ENCODE measurements at regions not wholly inside any gene's neighbourhood (a gene's known extent, or its start where the extent isn't known, plus 50 kb on each side); places are given as distances from the start of the nearest gene placed in this dataset.

DNA sequence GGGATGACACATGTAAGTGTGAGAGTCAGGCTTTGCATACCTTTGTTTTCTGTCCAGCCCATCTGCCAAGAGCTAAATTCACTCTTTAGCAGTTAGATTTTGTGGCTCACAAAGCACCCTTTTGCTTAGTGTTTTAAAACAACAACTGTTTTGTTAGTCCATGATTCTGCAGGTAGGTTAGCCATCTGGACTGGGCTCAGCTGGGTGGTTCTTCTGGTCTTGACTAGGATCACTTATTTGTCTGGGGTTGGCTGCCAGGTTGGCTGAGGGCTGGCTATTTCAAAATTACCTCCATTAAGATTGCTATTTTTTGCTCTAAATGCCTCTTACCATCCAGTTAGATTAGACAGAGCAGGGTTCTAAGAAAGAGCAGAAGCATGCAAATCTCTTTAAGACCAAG lies 489.3 kb downstream of the BTBD3 start:
- H3K27me3 ChIP-seq (ENCODE audit: control insufficient read depth in 4 of 4, insufficient read depth in 4 of 4, low read length in 3 of 4): no peaks in the 10 kb centered on the region
- no peaks in the 10 kb centered on the region for H3K4me1 ChIP-seq (ENCODE audit: control insufficient read depth in 4 of 4, insufficient read depth in 4 of 4, low read length in 3 of 4)
- no peak for DNase-seq (ENCODE audit: low spot score)
- H3K9me3 ChIP-seq (ENCODE audit: control insufficient read depth in 4 of 4, low read length in 3 of 4): peaks cover 3 to 11% (median 7%) of the 10 kb centered on the region in 4 donors
- no peaks in the 10 kb centered on the region for H3K36me3 ChIP-seq (ENCODE audit: control insufficient read depth in 4 of 4, insufficient read depth in 3 of 4, low read depth in 1 of 4, low read length in 3 of 4)
- no peak overlapping the region for H3K9ac ChIP-seq (ENCODE audit: low read depth in 1 of 2, low read length in 2 of 2)
- TF ChIP-seq HNF4A (conservative IDR thresholded peaks at IDR 0.05) (no peak), RAD21 (IDR thresholded peaks at IDR 0.05) (no peak), NR2F2 (IDR thresholded peaks at IDR 0.05) (no peak), GABPA (IDR thresholded peaks at IDR 0.05 in 1 of 2, conservative IDR thresholded peaks at IDR 0.05 in 1 of 2) (no peak), TAF1 (conservative IDR thresholded peaks at IDR 0.05) (no peak), FOXA1 (IDR thresholded peaks at IDR 0.05) (no peak), HNF4G (IDR thresholded peaks at IDR 0.05) (no peak), SP1 (IDR thresholded peaks at IDR 0.05) (no peak), JUND (IDR thresholded peaks at IDR 0.05) (no peak), FOXA2 (IDR thresholded peaks at IDR 0.05) (no peak), YY1 (IDR thresholded peaks at IDR 0.05) (no peak), EGR1 (IDR thresholded peaks at IDR 0.05; ENCODE audit: low read depth in 2 of 2) (no peak)
- TF ChIP-seq, protein P1, sequence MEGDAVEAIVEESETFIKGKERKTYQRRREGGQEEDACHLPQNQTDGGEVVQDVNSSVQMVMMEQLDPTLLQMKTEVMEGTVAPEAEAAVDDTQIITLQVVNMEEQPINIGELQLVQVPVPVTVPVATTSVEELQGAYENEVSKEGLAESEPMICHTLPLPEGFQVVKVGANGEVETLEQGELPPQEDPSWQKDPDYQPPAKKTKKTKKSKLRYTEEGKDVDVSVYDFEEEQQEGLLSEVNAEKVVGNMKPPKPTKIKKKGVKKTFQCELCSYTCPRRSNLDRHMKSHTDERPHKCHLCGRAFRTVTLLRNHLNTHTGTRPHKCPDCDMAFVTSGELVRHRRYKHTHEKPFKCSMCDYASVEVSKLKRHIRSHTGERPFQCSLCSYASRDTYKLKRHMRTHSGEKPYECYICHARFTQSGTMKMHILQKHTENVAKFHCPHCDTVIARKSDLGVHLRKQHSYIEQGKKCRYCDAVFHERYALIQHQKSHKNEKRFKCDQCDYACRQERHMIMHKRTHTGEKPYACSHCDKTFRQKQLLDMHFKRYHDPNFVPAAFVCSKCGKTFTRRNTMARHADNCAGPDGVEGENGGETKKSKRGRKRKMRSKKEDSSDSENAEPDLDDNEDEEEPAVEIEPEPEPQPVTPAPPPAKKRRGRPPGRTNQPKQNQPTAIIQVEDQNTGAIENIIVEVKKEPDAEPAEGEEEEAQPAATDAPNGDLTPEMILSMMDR (IDR thresholded peaks at IDR 0.05; ENCODE audit: low read depth, low read length, missing input control): no peak
- TF ChIP-seq, protein P2, sequence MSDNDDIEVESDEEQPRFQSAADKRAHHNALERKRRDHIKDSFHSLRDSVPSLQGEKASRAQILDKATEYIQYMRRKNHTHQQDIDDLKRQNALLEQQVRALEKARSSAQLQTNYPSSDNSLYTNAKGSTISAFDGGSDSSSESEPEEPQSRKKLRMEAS (IDR thresholded peaks at IDR 0.05): no peak
- TF ChIP-seq, protein P3, sequence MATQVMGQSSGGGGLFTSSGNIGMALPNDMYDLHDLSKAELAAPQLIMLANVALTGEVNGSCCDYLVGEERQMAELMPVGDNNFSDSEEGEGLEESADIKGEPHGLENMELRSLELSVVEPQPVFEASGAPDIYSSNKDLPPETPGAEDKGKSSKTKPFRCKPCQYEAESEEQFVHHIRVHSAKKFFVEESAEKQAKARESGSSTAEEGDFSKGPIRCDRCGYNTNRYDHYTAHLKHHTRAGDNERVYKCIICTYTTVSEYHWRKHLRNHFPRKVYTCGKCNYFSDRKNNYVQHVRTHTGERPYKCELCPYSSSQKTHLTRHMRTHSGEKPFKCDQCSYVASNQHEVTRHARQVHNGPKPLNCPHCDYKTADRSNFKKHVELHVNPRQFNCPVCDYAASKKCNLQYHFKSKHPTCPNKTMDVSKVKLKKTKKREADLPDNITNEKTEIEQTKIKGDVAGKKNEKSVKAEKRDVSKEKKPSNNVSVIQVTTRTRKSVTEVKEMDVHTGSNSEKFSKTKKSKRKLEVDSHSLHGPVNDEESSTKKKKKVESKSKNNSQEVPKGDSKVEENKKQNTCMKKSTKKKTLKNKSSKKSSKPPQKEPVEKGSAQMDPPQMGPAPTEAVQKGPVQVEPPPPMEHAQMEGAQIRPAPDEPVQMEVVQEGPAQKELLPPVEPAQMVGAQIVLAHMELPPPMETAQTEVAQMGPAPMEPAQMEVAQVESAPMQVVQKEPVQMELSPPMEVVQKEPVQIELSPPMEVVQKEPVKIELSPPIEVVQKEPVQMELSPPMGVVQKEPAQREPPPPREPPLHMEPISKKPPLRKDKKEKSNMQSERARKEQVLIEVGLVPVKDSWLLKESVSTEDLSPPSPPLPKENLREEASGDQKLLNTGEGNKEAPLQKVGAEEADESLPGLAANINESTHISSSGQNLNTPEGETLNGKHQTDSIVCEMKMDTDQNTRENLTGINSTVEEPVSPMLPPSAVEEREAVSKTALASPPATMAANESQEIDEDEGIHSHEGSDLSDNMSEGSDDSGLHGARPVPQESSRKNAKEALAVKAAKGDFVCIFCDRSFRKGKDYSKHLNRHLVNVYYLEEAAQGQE (IDR thresholded peaks at IDR 0.05): no peak
- TF ChIP-seq, protein P4, sequence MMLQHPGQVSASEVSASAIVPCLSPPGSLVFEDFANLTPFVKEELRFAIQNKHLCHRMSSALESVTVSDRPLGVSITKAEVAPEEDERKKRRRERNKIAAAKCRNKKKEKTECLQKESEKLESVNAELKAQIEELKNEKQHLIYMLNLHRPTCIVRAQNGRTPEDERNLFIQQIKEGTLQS (IDR thresholded peaks at IDR 0.05): no peak
- TF ChIP-seq, protein P5, sequence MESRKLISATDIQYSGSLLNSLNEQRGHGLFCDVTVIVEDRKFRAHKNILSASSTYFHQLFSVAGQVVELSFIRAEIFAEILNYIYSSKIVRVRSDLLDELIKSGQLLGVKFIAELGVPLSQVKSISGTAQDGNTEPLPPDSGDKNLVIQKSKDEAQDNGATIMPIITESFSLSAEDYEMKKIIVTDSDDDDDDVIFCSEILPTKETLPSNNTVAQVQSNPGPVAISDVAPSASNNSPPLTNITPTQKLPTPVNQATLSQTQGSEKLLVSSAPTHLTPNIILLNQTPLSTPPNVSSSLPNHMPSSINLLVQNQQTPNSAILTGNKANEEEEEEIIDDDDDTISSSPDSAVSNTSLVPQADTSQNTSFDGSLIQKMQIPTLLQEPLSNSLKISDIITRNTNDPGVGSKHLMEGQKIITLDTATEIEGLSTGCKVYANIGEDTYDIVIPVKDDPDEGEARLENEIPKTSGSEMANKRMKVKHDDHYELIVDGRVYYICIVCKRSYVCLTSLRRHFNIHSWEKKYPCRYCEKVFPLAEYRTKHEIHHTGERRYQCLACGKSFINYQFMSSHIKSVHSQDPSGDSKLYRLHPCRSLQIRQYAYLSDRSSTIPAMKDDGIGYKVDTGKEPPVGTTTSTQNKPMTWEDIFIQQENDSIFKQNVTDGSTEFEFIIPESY (IDR thresholded peaks at IDR 0.05): no peak
- no peak overlapping the region for H3K4me3 ChIP-seq (ENCODE audit: low read depth in 1 of 3, low read length in 3 of 3)
- H3K27ac ChIP-seq (ENCODE audit: low read depth in 1 of 2, low read length in 2 of 2): no peak overlapping the region

DNA sequence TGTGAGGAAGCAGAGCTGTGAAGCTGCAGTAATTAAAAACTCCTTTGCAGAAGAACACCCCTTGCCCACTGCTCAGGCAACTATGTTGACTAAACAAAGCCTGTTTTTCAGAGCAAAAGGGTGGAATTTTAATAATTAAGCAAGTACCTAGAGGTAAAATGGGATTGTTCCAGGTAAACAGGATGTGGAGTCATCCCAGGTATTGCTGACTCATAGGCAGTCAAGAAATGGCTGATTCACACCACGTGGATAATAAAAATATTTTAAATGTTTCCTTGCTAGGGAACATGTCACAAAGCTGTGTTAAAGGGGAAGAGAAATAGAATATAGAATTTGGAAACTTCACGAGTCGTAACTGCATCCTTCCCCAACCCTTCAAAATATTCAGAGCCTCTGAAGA lies 491.8 kb downstream of the BTBD3 start:
- 35% methylated on average over 3 of the region's 3 CpGs for WGBS
- Histone ChIP-seq H3K27ac (ENCODE audit: low read depth in 1 of 2, low read length in 2 of 2) (no peak overlapping the region), H3K9ac (ENCODE audit: low read depth in 1 of 2, low read length in 2 of 2) (no peak overlapping the region), H3K27me3 (ENCODE audit: control insufficient read depth in 4 of 4, insufficient read depth in 4 of 4, low read length in 3 of 4) (no peaks in the 10 kb centered on the region), H3K9me3 (ENCODE audit: control insufficient read depth in 4 of 4, low read length in 3 of 4) (peaks cover 3 to 11% (median 7%) of the 10 kb centered on the region in 4 donors), H3K4me3 (ENCODE audit: low read depth in 1 of 3, low read length in 3 of 3) (no peak overlapping the region), H3K36me3 (ENCODE audit: control insufficient read depth in 4 of 4, insufficient read depth in 3 of 4, low read depth in 1 of 4, low read length in 3 of 4) (no peaks in the 10 kb centered on the region), H3K4me1 (ENCODE audit: control insufficient read depth in 4 of 4, insufficient read depth in 4 of 4, low read length in 3 of 4) (no peaks in the 10 kb centered on the region)
- DNase-seq (ENCODE audit: low spot score): no peak
- TF ChIP-seq EGR1 (IDR thresholded peaks at IDR 0.05; ENCODE audit: low read depth in 2 of 2) (no peak), HNF4G (IDR thresholded peaks at IDR 0.05) (no peak), GABPA (IDR thresholded peaks at IDR 0.05 in 1 of 2, conservative IDR thresholded peaks at IDR 0.05 in 1 of 2) (no peak), FOXA1 (IDR thresholded peaks at IDR 0.05) (no peak), RAD21 (IDR thresholded peaks at IDR 0.05) (no peak), HNF4A (conservative IDR thresholded peaks at IDR 0.05) (no peak), YY1 (IDR thresholded peaks at IDR 0.05) (no peak), SP1 (IDR thresholded peaks at IDR 0.05) (no peak)
- TF ChIP-seq, protein P4 (IDR thresholded peaks at IDR 0.05): no peak
- TF ChIP-seq, protein P3 (IDR thresholded peaks at IDR 0.05): no peak
